ENCODE measurements at regions not wholly inside any gene's neighbourhood (a gene's known extent, or its start where the extent isn't known, plus 50 kb on each side); places are given as distances from the start of the nearest gene placed in this dataset.
"Not testable (repeated sequence)": the region's sequence is repeated elsewhere in the genome, so short reads cannot be mapped to it uniquely, and the experiment has no call there.

- POLR2A ChIA-PET; H3K36me3 Mint-ChIP-seq; H3K9me3 Mint-ChIP-seq; intact Hi-C loops (cut with micrococcal nuclease); H3K27ac ChIP-seq (ENCODE audit: low read depth, low read length); H3K27me3 Mint-ChIP-seq; H3K4me1 Mint-ChIP-seq; H3K9me3 ChIP-seq (ENCODE audit: control insufficient read depth in 2 of 3, low read length in 3 of 3); H3K4me1 ChIP-seq (ENCODE audit: control insufficient read depth in 2 of 2, insufficient read depth in 2 of 2, low read length in 2 of 2); H3K36me3 ChIP-seq (ENCODE audit: control insufficient read depth in 2 of 3, insufficient read depth in 3 of 3, low read length in 3 of 3); H3K4me3 ChIP-seq (ENCODE audit: low read length); H3K27me3 ChIP-seq (ENCODE audit: control insufficient read depth in 2 of 2, insufficient read depth in 2 of 2, low read length in 2 of 2); H3K4me3 Mint-ChIP-seq; CTCF ChIA-PET; H3K27ac Mint-ChIP-seq: not testable (repeated sequence)
- peak; percentile 80 for ATAC-seq
- peak in 1 of 9 donors; percentile 19 for DNase-seq
Measured at GRCh38 chr1:149229813-149230212, 126.5 kb upstream of the NBPF9 start.

GRCh38 chr1:149234926-149235914, 131.9 kb upstream of the NBPF9 start:
- H3K4me1 ChIP-seq (ENCODE audit: control insufficient read depth in 2 of 2, insufficient read depth in 2 of 2, low read length in 2 of 2); DNase-seq; H3K9me3 Mint-ChIP-seq; H3K4me1 Mint-ChIP-seq; H3K27me3 ChIP-seq (ENCODE audit: control insufficient read depth in 2 of 2, insufficient read depth in 2 of 2, low read length in 2 of 2); H3K27me3 Mint-ChIP-seq; CTCF ChIA-PET; H3K9me3 ChIP-seq (ENCODE audit: control insufficient read depth in 2 of 3, low read length in 3 of 3); H3K36me3 ChIP-seq (ENCODE audit: control insufficient read depth in 2 of 3, insufficient read depth in 3 of 3, low read length in 3 of 3); H3K4me3 ChIP-seq (ENCODE audit: low read length); H3K36me3 Mint-ChIP-seq; H3K4me3 Mint-ChIP-seq; intact Hi-C loops (cut with micrococcal nuclease); POLR2A ChIA-PET; H3K27ac Mint-ChIP-seq; H3K27ac ChIP-seq (ENCODE audit: low read depth, low read length): not testable (repeated sequence)
- ATAC-seq = peak; percentile 70

GRCh38 chr1:149237515-149237914, 134.2 kb upstream of the NBPF9 start:
- ATAC-seq; intact Hi-C loops (cut with micrococcal nuclease); H3K9me3 ChIP-seq (ENCODE audit: control insufficient read depth in 2 of 3, low read length in 3 of 3); H3K36me3 ChIP-seq (ENCODE audit: control insufficient read depth in 2 of 3, insufficient read depth in 3 of 3, low read length in 3 of 3); H3K27me3 ChIP-seq (ENCODE audit: control insufficient read depth in 2 of 2, insufficient read depth in 2 of 2, low read length in 2 of 2); H3K27me3 Mint-ChIP-seq; H3K4me3 ChIP-seq (ENCODE audit: low read length); POLR2A ChIA-PET; CTCF ChIA-PET; H3K4me3 Mint-ChIP-seq; H3K4me1 ChIP-seq (ENCODE audit: control insufficient read depth in 2 of 2, insufficient read depth in 2 of 2, low read length in 2 of 2); H3K36me3 Mint-ChIP-seq; H3K27ac Mint-ChIP-seq; H3K27ac ChIP-seq (ENCODE audit: low read depth, low read length); H3K9me3 Mint-ChIP-seq; H3K4me1 Mint-ChIP-seq; DNase-seq: not testable (repeated sequence)

- H3K36me3 ChIP-seq (ENCODE audit: control insufficient read depth in 2 of 3, insufficient read depth in 3 of 3, low read length in 3 of 3); H3K36me3 Mint-ChIP-seq; H3K27ac ChIP-seq (ENCODE audit: low read depth, low read length); H3K4me1 Mint-ChIP-seq; POLR2A ChIA-PET; H3K4me3 Mint-ChIP-seq; H3K9me3 Mint-ChIP-seq; H3K4me3 ChIP-seq (ENCODE audit: low read length); CTCF ChIA-PET; H3K4me1 ChIP-seq (ENCODE audit: control insufficient read depth in 2 of 2, insufficient read depth in 2 of 2, low read length in 2 of 2); H3K27ac Mint-ChIP-seq; intact Hi-C loops (cut with micrococcal nuclease); DNase-seq; H3K27me3 ChIP-seq (ENCODE audit: control insufficient read depth in 2 of 2, insufficient read depth in 2 of 2, low read length in 2 of 2); H3K27me3 Mint-ChIP-seq; H3K9me3 ChIP-seq (ENCODE audit: control insufficient read depth in 2 of 3, low read length in 3 of 3); ATAC-seq: not testable (repeated sequence)
Measured at GRCh38 chr1:149239897-149240508, 136.7 kb upstream of the NBPF9 start.

- intact Hi-C loops (cut with micrococcal nuclease); POLR2A ChIA-PET: not testable (repeated sequence)
Measured at GRCh38 chr1:149240530-149240929, 137.2 kb upstream of the NBPF9 start.

GRCh38 chr1:149241272-149241671, 137.9 kb upstream of the NBPF9 start:
- H3K4me3 Mint-ChIP-seq; H3K36me3 ChIP-seq (ENCODE audit: control insufficient read depth in 2 of 3, insufficient read depth in 3 of 3, low read length in 3 of 3); CTCF ChIA-PET; H3K4me1 ChIP-seq (ENCODE audit: control insufficient read depth in 2 of 2, insufficient read depth in 2 of 2, low read length in 2 of 2); H3K9me3 ChIP-seq (ENCODE audit: control insufficient read depth in 2 of 3, low read length in 3 of 3); ATAC-seq; H3K27ac Mint-ChIP-seq; H3K36me3 Mint-ChIP-seq; H3K27ac ChIP-seq (ENCODE audit: low read depth, low read length); H3K27me3 ChIP-seq (ENCODE audit: control insufficient read depth in 2 of 2, insufficient read depth in 2 of 2, low read length in 2 of 2); H3K4me3 ChIP-seq (ENCODE audit: low read length); H3K9me3 Mint-ChIP-seq; POLR2A ChIA-PET; intact Hi-C loops (cut with micrococcal nuclease); DNase-seq; H3K4me1 Mint-ChIP-seq; H3K27me3 Mint-ChIP-seq: not testable (repeated sequence)

More at GRCh38 chr1:149240530-149240929, 137.2 kb upstream of the NBPF9 start:
- ATAC-seq; CTCF ChIA-PET; H3K27ac ChIP-seq (ENCODE audit: low read depth, low read length); H3K27me3 Mint-ChIP-seq; H3K27ac Mint-ChIP-seq; H3K9me3 ChIP-seq (ENCODE audit: control insufficient read depth in 2 of 3, low read length in 3 of 3); H3K9me3 Mint-ChIP-seq; H3K36me3 Mint-ChIP-seq; H3K4me1 Mint-ChIP-seq; DNase-seq; H3K36me3 ChIP-seq (ENCODE audit: control insufficient read depth in 2 of 3, insufficient read depth in 3 of 3, low read length in 3 of 3); H3K4me3 ChIP-seq (ENCODE audit: low read length); H3K4me3 Mint-ChIP-seq; H3K27me3 ChIP-seq (ENCODE audit: control insufficient read depth in 2 of 2, insufficient read depth in 2 of 2, low read length in 2 of 2); H3K4me1 ChIP-seq (ENCODE audit: control insufficient read depth in 2 of 2, insufficient read depth in 2 of 2, low read length in 2 of 2): not testable (repeated sequence)

- H3K9me3 Mint-ChIP-seq; H3K36me3 ChIP-seq (ENCODE audit: control insufficient read depth in 2 of 3, insufficient read depth in 3 of 3, low read length in 3 of 3); H3K36me3 Mint-ChIP-seq; CTCF ChIA-PET; POLR2A ChIA-PET; H3K27me3 ChIP-seq (ENCODE audit: control insufficient read depth in 2 of 2, insufficient read depth in 2 of 2, low read length in 2 of 2); intact Hi-C loops (cut with micrococcal nuclease); H3K27ac Mint-ChIP-seq; H3K27me3 Mint-ChIP-seq; H3K4me3 Mint-ChIP-seq; ATAC-seq; H3K27ac ChIP-seq (ENCODE audit: low read depth, low read length); H3K4me1 ChIP-seq (ENCODE audit: control insufficient read depth in 2 of 2, insufficient read depth in 2 of 2, low read length in 2 of 2); DNase-seq; H3K9me3 ChIP-seq (ENCODE audit: control insufficient read depth in 2 of 3, low read length in 3 of 3); H3K4me3 ChIP-seq (ENCODE audit: low read length); H3K4me1 Mint-ChIP-seq: not testable (repeated sequence)
Measured at GRCh38 chr1:149243572-149243971, 140.2 kb upstream of the NBPF9 start.

Data from naive thymus-derived CD4-positive, alpha-beta T cell (primary cell).